Forelimb muscle (tissue), 1 donor: ENCODE measurements at regions not wholly inside any gene's neighbourhood (a gene's known extent, or its start where the extent isn't known, plus 50 kb on each side); places are given as distances from the start of the nearest gene placed in this dataset.
A peak's percentile ranks its signal among the peaks of the same experiment; 100 is the strongest.

Experiments used
- DNase-seq: peaks from one replicate; pipeline ENCODE4 v3.0.0-alpha.2; 2013; ENCODE audit warnings: low read depth

GRCh38 chr4:180630012-180630665, 1613.1 kb upstream of the TENM3 start:
- no peak for DNase-seq

DNA sequence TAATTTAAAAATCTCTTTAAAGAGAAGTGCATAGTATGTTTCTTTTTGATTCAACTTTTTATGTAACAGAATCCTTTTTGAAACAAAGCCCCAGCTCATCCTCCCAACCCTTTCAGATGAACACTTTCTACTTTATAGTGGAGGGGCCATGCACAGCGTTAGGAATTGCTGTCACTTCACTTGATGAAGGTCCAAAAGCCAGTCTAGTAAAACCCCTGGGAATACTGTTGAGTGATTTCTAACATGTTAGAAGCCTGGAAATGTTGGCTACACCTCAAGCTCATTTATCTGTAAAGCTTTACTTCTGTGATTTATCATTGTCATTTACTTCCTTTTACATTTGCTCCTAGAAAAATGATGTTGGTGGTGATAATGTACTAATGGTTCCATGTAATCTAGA, 1608.9 kb upstream of the TENM3 start:
- no peak for DNase-seq

DNA sequence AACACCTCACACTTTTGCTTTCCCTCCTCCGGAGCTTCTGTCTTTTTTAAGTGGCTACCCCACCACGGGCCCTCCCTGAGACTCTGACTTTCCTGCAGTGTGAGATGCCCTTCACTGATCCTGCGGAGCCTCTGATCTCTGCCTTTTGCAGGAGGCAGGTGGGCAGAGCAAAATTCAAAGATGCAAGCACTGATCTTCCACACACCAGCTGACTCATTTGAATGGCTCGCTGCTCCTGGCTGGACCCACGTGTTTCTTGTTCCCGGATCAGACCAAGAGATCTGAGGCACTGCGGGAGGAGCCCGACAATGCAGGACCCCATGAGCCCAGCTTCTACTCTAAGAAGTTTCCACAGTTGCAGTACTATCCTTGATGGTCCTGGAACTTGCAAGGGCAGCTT, 1607.9 kb upstream of the TENM3 start:
- DNase-seq: no peak

GRCh38 chr4:180636696-180637404, 1606.4 kb upstream of the TENM3 start:
- DNase-seq: no peak

DNA sequence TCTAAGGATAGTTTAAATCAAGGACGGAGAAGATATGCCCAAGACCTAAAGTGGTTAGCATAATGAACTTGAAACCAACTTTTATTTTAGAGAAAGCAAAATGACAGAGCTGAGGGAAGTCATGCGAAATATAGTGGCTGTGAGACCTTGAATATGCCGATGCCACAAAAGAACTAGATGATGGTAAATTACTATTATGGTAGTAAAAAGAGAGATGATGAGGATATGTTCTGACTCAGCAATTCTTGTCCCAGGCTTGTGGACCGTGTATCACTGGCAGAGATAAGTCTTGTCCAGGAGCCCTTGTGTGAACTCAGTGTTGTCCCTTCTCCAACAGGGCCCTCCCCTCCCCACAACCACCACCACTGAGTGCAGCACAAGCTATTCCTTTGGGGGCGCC, 1605.6 kb upstream of the TENM3 start:
- no peak for DNase-seq

- no peak for DNase-seq
These were observed 1603.0 kb upstream of the TENM3 start for GRCh38 chr4:180640193-180640592.

GRCh38 chr4:180641495-180641894, 1601.7 kb upstream of the TENM3 start:
- DNase-seq: no peak

- DNase-seq: no peak
These were observed 1600.5 kb upstream of the TENM3 start for GRCh38 chr4:180642732-180643131.

GRCh38 chr4:180650273-180650672, 1592.9 kb upstream of the TENM3 start:
- no peak for DNase-seq

DNA sequence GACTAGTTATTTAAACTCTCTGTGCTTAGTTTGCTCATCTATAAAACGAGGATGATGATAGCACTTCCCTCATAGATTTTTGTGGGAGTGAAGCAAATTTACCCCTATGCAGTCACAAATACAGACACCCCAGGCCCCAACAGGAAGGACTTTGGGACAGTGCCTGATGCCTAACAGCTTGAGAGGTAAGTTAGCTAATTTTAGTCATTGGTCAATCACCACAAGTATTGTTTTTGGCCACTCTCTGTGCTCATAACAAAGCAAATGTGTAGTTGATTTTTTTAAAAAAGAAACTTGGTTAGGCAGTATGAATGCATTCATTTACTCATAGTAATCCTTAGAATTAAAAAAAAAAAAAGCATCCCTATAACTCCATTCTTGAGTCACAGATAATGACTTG, 1590.7 kb upstream of the TENM3 start:
- no peak for DNase-seq

DNA sequence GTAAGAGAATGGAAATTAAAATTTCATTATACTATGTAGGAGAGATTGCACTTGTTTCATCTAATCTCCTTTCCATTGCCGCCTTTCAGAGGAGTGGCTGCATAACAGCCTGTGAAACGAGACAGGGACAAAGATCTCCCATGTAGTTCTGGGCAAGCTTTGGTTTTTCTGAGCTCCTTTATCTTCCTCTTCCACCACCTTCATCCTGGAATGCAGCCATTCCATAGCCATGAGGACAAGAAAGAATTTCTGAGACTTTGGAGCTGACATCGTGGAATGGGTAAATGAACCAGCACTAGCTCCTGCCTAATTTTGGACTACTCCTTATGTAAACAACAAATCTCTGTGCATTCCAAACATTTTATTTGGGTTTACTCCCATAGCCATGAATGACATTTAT, 1587.3 kb upstream of the TENM3 start:
- no peak for DNase-seq

- no peak for DNase-seq
These were observed 1585.3 kb upstream of the TENM3 start for GRCh38 chr4:180657881-180658280.

DNA sequence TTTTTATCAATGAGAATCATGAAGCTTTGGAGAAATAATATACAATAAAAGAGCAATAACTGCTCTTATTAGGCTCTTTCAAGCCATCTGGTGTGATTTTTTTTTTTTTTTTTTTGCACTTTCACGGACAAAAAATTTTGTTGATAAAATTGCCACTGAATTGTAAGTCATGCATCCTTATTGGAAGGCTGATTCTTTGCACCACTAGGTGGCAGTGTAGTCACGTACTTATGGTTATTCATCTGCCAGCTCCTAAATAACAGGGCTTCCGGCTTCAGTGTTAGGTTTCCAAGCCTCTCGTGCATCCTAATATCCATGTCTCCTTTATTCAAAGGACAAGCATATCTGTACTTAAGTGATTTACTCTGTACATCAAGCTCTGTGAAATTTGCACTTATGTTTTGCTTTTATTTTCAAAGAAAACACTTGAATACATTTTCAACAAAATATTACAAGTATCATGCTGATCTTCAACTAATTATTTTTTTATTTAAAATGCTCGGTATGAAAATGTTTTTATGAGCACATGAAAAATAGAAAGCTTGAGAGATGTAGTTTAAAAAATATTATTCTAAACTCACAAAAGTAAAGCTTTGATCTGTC, 1578.3 kb upstream of the TENM3 start:
- DNase-seq: peak; percentile 78

DNA sequence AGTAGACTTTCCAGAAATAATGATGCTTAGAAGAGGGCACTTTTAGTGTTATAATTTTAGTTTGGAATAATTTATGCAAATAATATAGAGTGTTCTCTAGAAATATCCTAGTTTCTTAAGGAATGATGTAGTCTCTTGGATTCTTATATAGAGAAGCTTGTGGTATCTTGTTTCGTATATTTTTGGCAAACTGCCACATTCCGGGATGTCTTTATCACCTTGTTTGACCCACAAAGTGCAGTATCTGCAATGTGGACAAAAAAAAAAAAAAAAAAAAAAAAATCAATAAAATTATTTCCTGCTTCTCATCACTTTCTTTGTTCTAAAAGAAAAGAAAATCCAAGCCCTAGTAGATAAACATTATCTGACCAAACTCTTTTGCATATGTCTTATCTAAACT, 1577.7 kb upstream of the TENM3 start:
- no peak for DNase-seq

DNA sequence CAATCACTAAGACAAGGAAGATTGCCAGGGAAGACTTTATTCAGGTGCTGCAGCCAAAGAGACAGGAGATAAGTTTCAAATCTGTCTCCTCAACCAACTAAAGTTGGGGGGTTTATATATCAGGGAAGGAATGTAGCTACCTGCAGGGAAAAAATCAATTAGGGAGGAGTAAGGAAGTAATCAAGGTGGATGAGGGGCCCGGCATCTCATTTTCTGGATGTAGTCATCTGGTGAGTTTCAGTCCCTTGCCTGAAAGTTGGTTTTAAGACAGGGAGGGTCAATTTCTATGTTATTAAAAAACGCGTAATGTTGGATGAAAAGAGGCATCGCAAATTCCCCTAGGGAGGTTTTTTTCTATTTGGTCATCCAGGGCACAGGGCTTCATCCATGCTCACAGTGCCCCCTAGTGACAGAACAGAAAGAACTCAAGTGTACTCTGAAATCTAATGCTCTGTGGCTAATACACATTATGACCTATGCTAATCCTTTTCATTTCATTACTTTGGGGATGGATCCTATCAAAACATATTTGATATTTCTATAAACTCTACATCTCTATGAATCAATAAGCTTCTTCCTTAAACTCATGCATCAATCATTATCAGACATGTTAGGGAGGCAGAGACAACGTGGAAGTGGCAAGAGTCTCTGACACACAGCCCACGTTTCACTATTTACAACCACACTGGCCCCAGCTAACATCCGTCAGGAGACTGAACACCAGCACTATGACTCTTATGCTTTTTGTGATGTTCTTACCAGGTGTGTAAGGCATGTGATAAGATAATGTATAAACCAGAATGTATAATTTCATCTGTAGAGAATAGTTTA, 1577.0 kb upstream of the TENM3 start:
- DNase-seq: peak; percentile 13

DNA sequence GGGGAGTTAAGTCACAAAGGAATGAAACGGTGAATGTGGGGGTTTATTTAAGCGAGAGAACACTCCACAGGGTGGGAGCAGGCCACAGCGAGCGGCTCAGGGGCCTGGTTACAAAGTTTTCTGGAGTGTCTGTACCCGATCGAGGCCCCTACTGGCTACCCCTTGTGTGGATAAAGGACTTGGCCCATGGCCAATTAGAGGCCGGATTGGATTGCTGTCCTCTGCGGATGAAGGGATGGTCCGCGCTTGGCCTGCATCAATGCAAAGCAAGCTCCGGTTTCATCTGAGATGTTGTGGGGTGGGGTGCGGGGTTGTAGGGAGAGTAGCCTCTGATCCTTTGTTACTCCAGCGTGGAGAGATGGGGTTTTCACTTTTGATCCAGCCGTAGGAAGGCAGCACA, 1574.5 kb upstream of the TENM3 start:
- DNase-seq: no peak

GRCh38 chr4:180669680-180670079, 1573.5 kb upstream of the TENM3 start:
- no peak for DNase-seq

DNA sequence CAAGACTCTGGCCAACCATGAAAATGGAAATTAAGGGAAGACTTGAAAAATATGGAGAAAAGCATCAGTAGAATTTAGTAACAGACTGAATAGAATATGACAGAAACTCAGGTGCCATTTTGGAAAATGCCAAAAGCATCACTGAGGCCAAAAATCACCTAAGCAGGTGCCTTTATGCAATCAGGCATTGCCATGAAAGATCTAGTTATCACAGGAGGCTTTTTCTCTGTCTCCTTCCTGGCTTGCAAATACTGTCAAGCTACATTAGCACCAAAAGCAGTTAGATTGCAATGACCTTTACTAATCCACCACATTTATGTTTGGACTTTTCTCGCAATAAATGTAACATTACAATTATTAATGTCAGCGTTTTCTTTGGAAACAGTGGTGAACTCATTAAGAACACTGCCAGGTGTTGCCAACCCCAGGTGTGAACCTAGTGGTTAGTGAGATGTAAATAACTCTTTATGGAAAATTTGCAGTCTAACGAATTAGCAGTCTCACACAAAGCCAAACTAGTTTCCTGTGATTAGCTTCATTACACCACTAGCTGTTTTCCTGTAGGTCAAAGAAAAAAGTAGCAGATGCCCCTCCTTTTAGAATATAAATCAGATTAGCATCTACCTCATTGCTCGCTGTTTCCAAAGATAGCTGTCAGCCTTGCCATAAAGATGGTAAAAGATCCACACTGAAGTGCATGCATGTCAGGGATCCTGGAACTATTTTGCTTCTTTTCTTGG, 1568.4 kb upstream of the TENM3 start:
- no peak for DNase-seq

GRCh38 chr4:180675359-180675650, 1567.9 kb upstream of the TENM3 start:
- DNase-seq: no peak

DNA sequence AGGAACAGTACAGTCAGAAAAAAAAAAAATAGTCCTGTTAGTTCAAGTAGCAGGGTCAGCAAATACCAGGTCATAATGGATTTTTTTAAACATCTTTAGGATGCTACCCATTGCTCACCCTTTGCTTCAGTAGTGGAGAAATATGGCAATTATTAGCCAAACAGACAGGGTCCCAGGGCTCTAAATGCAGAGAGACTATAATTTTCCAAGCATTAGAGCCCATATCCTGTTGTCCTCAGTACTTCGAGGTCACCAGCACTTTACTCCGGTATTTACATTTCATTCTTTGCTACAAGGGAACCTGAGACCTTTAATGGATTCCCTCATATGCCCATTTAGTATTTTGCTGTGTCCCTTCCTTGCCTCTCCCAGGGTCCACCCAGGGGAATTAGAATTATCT, 1562.9 kb upstream of the TENM3 start:
- DNase-seq: no peak

DNA sequence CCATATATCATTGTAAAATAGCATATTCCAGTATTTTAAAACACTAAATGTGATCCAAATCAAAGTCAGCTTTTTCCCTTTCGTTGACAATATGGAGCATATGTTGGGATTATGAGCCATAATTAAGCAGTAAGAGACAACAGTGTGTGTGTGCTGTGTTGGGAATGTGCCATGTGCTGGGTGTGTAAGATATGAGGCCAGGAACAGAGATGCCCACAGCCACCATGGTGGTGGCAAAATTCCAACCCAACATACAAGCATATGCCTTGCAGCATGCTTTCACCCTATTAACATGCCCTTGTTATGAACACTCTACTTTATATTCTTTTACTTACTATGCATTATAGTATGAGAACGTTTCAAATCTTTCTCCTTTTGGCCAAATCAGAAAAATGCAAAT, 1560.4 kb upstream of the TENM3 start:
- no peak for DNase-seq

DNA sequence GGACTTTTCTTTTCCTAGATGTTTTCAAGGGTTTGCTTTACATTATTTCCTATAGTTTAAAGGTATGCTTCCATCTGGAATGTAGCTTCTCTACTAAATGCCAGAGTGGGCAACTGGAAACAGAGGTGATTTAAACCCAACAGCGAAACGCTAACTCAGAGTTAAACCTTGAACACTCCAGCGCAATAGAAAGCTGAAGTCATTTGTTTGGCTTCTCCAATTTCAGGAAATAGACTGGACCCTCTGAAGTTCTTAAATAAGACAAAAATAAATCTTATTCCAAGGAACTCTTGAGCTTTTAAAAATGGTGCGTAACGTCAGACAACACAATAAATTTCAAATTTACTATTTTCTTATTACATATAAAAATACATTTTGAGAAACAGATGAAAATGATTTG, 1560.0 kb upstream of the TENM3 start:
- DNase-seq: no peak
